Fibroblast of the aortic adventitia (primary cell): ENCODE measurements at regions not wholly inside any gene's neighbourhood (a gene's known extent, or its start where the extent isn't known, plus 50 kb on each side); places are given as distances from the start of the nearest gene placed in this dataset.

Experiments
- DNase-seq: peaks from one replicate; pipeline ENCODE4 v3.0.0-alpha.2; 2010; ENCODE audit warnings: low read depth
- H3K4me3 ChIP-seq: 2 replicates; pipeline ENCODE4 v1.5.1; 2011; ENCODE audit warnings: low read depth, mild to moderate bottlenecking, control low read depth, low read length, moderate library complexity
- CTCF ChIP-seq: IDR thresholded peaks from 2 replicates; pipeline ENCODE4 v1.5.1; 2011; ENCODE audit warnings: mild to moderate bottlenecking, low read length, control low read depth, inconsistent platforms; ENCODE audit not compliant: insufficient read depth

GRCh38 chr2:15681089-15681885 lies 89.6 kb downstream of the DDX1 start:
- no peak for DNase-seq
- TF ChIP-seq CTCF = no peak
- H3K4me3 ChIP-seq = no peak overlapping the region

GRCh38 chr2:15682354-15682753 lies 90.7 kb downstream of the DDX1 start:
- TF ChIP-seq CTCF = no peak
- no peak overlapping the region for H3K4me3 ChIP-seq
- DNase-seq = no peak

GRCh38 chr2:15684161-15685039 lies 92.7 kb downstream of the DDX1 start:
- no peak overlapping the region for H3K4me3 ChIP-seq
- no peak for DNase-seq
- no peak for TF ChIP-seq CTCF

- no peak overlapping the region for H3K4me3 ChIP-seq
- no peak for TF ChIP-seq CTCF
- no peak for DNase-seq
Measured at GRCh38 chr2:15685143-15685542, 93.5 kb downstream of the DDX1 start.

GRCh38 chr2:15686643-15687042 lies 95.0 kb downstream of the DDX1 start:
- no peak for TF ChIP-seq CTCF
- no peak for DNase-seq
- no peak overlapping the region for H3K4me3 ChIP-seq

GRCh38 chr2:15687243-15687642 lies 95.6 kb downstream of the DDX1 start:
- no peak overlapping the region for H3K4me3 ChIP-seq
- TF ChIP-seq CTCF = no peak
- no peak for DNase-seq
